ENCODE measurements at regions not wholly inside any gene's neighbourhood (a gene's known extent, or its start where the extent isn't known, plus 50 kb on each side); places are given as distances from the start of the nearest gene placed in this dataset.

DNA sequence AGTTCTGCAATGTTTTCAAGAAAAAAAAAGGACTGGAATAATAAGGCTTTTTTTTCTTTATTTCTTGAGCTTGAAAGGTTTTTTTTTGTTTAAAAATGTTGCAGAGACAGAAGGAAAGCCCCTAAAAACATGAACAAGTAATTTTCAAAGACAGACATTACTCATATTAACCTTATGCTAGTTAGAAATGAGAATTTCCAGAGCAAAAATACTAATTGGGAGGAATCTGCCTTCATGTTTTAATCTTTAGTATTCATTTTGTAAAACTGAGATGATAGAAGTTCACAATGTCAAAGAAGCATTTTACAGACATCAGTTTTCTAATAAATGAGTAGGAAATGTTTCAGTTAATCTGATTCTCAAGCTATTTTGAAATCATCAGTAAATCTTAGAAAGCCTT is 1805.3 kb downstream of the PCDH7 start:
- Histone ChIP-seq H3K9me3 (no peaks in the 10 kb centered on the region), H3K27ac (replicated peaks in 1 of 4) (no peak overlapping the region), H3K27me3 (no peaks in the 10 kb centered on the region), H3K36me3 (no peaks in the 10 kb centered on the region), H3K4me3 (no peak overlapping the region), H3K4me1 (no peaks in the 10 kb centered on the region)
- TF ChIP-seq, protein P1, sequence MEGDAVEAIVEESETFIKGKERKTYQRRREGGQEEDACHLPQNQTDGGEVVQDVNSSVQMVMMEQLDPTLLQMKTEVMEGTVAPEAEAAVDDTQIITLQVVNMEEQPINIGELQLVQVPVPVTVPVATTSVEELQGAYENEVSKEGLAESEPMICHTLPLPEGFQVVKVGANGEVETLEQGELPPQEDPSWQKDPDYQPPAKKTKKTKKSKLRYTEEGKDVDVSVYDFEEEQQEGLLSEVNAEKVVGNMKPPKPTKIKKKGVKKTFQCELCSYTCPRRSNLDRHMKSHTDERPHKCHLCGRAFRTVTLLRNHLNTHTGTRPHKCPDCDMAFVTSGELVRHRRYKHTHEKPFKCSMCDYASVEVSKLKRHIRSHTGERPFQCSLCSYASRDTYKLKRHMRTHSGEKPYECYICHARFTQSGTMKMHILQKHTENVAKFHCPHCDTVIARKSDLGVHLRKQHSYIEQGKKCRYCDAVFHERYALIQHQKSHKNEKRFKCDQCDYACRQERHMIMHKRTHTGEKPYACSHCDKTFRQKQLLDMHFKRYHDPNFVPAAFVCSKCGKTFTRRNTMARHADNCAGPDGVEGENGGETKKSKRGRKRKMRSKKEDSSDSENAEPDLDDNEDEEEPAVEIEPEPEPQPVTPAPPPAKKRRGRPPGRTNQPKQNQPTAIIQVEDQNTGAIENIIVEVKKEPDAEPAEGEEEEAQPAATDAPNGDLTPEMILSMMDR (IDR thresholded peaks at IDR 0.05): no peak
- TF ChIP-seq POLR2A (IDR thresholded peaks at IDR 0.05; ENCODE audit: low read depth) (no peak), POLR2AphosphoS5 (IDR thresholded peaks at IDR 0.05) (no peak), EP300 (IDR thresholded peaks at IDR 0.05) (no peak)
- intact Hi-C loops (cut with DNase I): no loop called here
- DNase-seq (ENCODE audit: extremely low spot score): no peak

DNA sequence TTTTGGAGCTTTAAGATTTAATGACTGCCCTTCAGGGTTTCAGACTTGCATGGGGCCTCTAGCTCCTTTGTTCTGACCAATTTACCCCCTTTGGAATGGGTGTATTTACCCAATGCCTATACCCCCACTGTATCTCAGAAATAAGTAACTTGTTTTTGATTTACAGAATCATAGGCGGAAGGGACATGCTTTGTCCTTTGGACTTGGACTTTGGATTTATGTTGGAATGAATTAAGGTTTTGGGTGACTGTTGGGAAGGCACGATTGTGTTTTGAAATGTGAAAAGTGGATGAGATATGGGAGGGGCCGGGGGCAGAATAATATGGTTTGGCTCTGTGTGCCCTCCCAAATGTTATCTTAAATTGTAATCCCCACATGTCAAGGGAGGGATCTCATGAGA is 1824.7 kb downstream of the PCDH7 start:
- WGBS: 84% methylated on average over 3 of the region's 3 CpGs

GRCh38 chr4:32551943-32552342 is 1831.8 kb downstream of the PCDH7 start:
- no peak for DNase-seq (ENCODE audit: extremely low spot score)
- no peaks in the 10 kb centered on the region for H3K36me3 ChIP-seq
- no peak overlapping the region for H3K4me3 ChIP-seq
- no peak overlapping the region for H3K27ac ChIP-seq (replicated peaks in 1 of 4)
- no peaks in the 10 kb centered on the region for H3K4me1 ChIP-seq
- H3K9me3 ChIP-seq: no peaks in the 10 kb centered on the region
- intact Hi-C loops (cut with DNase I): no loop called here
- TF ChIP-seq POLR2A (IDR thresholded peaks at IDR 0.05; ENCODE audit: low read depth) (no peak), POLR2AphosphoS5 (IDR thresholded peaks at IDR 0.05) (no peak), EP300 (IDR thresholded peaks at IDR 0.05) (no peak)
- TF ChIP-seq, protein P1 (IDR thresholded peaks at IDR 0.05): no peak
- H3K27me3 ChIP-seq: no peaks in the 10 kb centered on the region

More for the DNA sequence above, 1824.7 kb downstream of the PCDH7 start:
- no peak for DNase-seq (ENCODE audit: extremely low spot score)
- TF ChIP-seq POLR2A (IDR thresholded peaks at IDR 0.05; ENCODE audit: low read depth) (no peak), POLR2AphosphoS5 (IDR thresholded peaks at IDR 0.05) (no peak), EP300 (IDR thresholded peaks at IDR 0.05) (no peak)
- TF ChIP-seq, protein P1 (IDR thresholded peaks at IDR 0.05): no peak
- H3K36me3 ChIP-seq: no peaks in the 10 kb centered on the region
- no peaks in the 10 kb centered on the region for H3K27me3 ChIP-seq
- H3K4me3 ChIP-seq: no peak overlapping the region
- intact Hi-C loops (cut with DNase I): no loop called here
- H3K9me3 ChIP-seq: no peaks in the 10 kb centered on the region
- no peak overlapping the region for H3K27ac ChIP-seq (replicated peaks in 1 of 4)
- no peaks in the 10 kb centered on the region for H3K4me1 ChIP-seq

DNA sequence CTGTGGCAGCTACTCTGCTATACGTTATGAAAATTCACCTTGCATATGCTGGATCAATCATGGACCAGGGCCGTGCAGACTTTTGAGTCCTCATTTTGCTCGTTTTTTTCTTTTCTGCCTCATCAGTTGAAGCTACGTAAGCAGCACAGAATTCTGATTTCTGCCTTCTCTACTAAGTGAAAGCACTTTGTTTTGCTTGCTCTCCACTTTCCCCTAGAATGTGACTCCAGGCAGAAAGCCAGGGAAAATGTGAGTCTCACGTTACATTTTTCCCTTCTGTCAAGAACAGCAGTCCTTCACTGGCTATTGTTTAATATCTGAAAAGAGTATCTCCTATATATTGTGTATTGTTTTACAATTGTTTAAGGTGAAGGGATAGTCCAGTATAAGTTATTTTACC is 1840.1 kb downstream of the PCDH7 start:
- no peak for TF ChIP-seq EP300 (IDR thresholded peaks at IDR 0.05)
- TF ChIP-seq, protein P1 (IDR thresholded peaks at IDR 0.05): no peak
- TF ChIP-seq POLR2AphosphoS5 (IDR thresholded peaks at IDR 0.05): no peak
- TF ChIP-seq POLR2A (IDR thresholded peaks at IDR 0.05; ENCODE audit: low read depth): no peak
- DNase-seq (ENCODE audit: extremely low spot score): no peak
- Histone ChIP-seq H3K27me3 (no peaks in the 10 kb centered on the region), H3K4me3 (peak overlapping the region in 2 of 4 donors; percentile 11 to 21), H3K9me3 (no peaks in the 10 kb centered on the region), H3K36me3 (no peaks in the 10 kb centered on the region), H3K4me1 (no peaks in the 10 kb centered on the region), H3K27ac (replicated peaks in 1 of 4) (no peak overlapping the region)
- 26% methylated on average over 5 of the region's 5 CpGs for whole genome bisulfite sequencing
- intact Hi-C loops (cut with DNase I): no loop called here

DNA sequence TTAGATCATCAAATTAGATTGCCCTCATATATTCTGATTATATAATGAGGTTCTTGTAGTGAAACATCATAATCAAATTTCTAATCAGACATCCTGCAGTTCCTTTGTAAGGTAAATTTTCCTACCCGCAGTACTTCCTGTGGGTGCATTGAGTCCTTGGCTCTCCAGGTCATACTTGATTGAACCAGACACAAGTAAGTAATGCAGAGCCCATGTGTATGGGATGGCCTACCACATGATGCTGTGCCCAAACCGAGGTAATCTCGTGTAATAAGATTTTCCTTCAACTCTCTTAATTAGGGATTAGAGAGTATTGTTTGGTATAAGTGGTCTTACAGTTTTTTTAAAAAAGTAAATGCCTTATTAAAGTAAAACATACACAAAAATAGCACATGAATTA is 1841.8 kb downstream of the PCDH7 start:
- WGBS: 92% methylated on average over 3 of the region's 3 CpGs
- TF ChIP-seq POLR2AphosphoS5 (IDR thresholded peaks at IDR 0.05): no peak
- TF ChIP-seq, protein P1 (IDR thresholded peaks at IDR 0.05): no peak
- no peak for TF ChIP-seq EP300 (IDR thresholded peaks at IDR 0.05)
- no peak for TF ChIP-seq POLR2A (IDR thresholded peaks at IDR 0.05; ENCODE audit: low read depth)
- Histone ChIP-seq H3K4me1 (no peaks in the 10 kb centered on the region), H3K27me3 (no peaks in the 10 kb centered on the region), H3K9me3 (no peaks in the 10 kb centered on the region), H3K27ac (replicated peaks in 1 of 4) (no peak overlapping the region), H3K4me3 (no peak overlapping the region), H3K36me3 (no peaks in the 10 kb centered on the region)
- DNase-seq (ENCODE audit: extremely low spot score): no peak
- intact Hi-C loops (cut with DNase I): no loop called here
